Stimulated activated CD8-positive, alpha-beta memory T cell treated with anti-CD3 and anti-CD28 coated beads, Interleukin-15, amount 100 ng/mL, for 48 hours (primary cell): ENCODE measurements at regions not wholly inside any gene's neighbourhood (a gene's known extent, or its start where the extent isn't known, plus 50 kb on each side); places are given as distances from the start of the nearest gene placed in this dataset.
"Not testable (repeated sequence)": the region's sequence is repeated elsewhere in the genome, so short reads cannot be mapped to it uniquely, and the experiment has no call there.

ENCODE experiments used
- DNase-seq, 2 donors: peaks; one replicate each; pipeline ENCODE4 v3.0.0-alpha.2; 2020; ENCODE audit warnings: low read depth in 2 of 2

DNA sequence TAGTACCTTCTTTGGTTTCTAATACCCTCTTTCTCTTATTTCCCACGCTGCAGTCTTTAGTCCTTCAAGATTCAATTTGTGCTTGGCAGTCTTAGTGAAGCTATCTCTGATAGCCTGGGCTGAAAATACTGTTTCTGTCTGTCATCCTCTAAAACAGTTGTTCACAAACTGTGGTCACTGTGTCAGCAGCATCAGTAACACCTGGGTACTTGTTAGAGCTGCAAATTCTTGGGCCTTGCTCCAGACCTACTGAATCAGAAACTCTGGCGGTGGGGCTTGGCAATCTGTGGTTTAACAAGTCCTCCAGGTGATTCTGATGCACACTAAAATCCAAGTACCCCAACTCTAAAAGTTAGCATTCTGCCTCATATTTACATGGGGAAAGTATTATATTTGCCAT, 217.5 kb upstream of the SEL1L start:
- DNase-seq = no peak

DNA sequence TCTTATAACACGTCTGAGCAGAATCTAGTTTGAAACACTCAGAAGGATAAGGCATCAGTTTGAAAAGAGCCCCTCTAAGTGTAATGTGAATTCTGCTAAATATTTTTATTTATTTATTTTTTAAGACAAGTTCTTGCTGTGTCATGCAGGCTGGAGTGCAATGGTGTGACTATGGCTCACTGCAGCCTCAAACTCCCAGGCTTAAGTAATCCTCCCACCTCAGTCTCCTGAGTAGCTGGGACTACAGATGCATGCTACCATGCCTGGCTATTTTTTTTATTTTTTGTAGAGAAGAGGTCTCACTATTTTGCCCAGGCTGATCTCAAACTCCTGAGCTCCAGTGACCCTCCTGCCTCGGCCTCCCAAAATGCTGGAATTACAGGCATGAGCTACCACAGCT, 225.9 kb upstream of the SEL1L start:
- no peak for DNase-seq

DNA sequence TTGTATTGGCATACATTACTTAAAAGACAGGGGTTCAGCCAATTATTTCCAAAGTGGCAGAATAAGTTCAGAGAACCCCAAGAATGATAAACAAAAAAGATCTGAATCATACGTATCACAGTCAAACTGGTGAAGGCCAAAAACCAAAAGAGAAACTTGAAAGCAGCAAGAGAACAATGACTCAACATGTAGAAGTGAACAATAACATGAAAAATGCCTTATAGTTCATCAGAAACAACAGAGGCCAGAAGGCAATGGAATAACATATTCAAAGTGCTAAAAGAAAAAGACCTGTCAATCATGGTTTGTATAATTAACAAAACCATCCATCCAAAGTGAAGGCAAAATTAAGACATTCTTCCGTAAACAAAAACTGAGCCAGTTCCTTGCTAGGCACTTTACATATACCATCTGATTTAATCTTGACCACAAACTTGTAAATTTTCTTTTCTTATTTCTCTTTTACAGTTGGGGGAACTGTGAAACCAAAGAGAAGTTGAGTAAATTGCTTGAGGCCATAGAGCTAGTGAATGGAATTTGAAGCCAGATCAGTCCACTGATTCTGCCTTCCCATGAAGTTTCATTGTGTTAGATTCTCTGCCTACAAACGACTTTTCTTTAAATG, 232.1 kb upstream of the SEL1L start:
- no peak for DNase-seq

DNA sequence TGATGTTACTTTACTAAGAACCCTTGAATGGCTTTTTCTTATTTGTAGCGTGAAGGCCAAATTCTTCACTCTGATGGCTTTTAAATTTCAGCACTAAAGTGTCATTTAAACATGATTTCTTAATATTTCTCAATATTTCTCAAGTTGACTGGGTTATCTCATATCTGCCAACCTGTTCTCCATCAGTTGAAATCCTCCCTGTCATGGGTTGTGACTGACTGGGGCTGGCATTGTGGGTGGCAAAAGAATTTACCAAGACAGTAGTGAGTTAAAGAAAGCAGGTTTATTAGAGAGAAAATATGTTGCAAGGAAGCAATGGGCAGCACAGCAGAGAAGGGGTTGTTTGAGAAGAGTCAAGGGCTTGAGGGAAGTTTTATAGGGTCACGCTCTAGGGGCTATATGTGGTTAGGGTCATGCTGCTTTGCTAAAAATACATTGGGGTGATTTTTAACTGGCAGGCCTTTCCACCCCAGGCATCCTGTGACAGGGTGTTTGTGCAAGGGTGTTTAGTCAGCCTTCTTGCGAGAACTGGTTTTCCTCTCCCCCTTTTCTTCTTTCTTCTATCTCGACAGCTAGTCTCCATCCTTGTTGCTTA, 232.8 kb upstream of the SEL1L start:
- DNase-seq = no peak

DNA sequence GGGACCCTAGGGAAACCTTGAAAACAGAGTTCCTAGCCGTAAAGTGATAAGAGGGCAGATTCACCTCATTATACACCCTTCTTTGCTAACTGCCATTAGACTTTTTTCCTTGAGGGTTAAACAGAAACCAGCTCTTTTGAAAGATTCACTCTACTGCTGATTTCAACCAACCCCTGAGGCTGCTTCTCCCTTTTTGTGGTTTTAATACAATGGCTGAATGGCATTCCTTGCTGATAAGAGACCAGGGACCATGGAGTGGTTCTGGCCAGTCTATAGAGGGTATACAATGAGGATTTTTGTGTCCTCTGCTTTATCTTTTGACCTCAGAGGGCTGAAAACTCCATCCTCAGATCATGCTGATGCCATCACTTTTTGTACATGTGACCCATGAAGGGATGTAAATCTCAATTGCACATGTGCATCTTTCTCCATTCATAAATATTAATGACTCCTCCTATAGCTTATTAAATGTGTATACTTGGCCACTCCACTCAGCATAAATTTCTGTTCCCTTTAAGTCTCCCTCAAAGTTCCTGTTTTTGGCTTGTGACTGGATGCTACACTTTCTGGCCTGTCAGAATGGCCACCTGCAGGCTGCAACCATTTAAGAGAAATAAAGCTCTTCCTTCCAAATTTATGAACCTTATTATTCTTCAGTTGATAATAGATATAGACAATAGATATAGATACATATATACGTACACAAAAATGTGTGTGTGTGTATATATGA, 233.8 kb upstream of the SEL1L start:
- DNase-seq = no peak

DNA sequence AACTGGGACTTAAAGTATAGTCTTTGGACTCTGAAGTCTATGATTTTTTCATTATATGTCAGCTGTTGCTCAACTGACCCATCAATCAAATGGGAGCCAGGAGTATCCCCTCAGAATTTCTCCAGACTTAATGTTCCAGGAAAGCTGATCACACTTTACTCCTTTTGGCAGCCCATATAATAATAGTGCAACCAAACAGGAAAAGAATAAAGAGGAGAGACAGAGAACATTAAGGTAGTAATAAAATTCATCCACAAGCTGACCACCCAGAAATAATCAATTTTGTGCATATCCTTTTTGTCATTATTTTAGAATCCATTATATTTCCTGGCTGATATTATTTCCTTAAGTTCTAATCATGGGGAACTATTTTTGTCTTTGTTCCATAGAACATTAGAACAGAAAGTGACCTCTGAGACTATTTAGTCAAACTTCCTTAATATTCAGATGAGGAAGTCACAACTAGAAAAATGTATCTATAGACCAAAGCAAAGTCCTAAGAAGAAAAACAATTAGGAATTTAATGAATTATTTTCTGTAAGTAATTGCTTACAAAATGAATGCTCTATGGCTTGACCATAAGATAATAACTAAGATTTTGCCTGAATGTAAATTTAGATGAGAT, 238.1 kb upstream of the SEL1L start:
- DNase-seq = no peak

DNA sequence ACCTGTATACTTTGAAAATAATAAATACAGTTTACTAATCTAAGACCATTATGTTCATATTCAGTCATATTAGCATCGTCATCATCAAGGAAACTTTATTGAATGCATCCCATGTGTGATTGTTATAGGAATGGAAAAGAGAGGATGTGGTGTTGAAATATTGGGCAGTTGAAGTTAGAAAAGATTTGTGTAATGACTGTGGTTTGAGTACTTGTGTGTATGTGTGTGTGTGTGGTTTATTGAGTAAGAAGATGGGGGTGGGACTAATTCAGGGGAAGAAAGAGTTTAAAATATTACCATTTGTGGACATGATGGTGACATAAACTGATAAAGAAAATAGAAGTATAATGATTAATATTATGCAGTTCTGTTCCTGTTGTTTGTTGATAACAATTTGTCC, 238.7 kb upstream of the SEL1L start:
- no peak for DNase-seq

DNA sequence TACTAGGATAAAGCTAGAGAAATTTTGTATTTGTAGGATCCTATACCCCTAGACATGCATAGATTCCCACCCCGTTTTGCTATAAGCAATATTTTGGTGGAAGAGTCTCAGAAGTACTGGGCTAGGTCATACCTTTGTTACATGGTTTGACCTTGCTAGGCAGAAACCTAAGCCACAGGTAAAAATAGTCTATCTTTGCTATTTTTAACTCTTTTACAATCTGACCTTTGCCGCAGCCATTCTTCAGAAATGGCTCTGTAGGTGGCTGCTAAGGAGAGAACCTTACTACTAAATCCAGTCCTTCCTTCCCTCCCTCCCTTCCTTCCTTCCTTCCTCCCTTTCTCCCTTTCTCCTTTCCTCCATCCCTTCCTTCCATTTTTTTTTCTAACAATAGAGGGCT, 242.9 kb upstream of the SEL1L start:
- DNase-seq = no peak

DNA sequence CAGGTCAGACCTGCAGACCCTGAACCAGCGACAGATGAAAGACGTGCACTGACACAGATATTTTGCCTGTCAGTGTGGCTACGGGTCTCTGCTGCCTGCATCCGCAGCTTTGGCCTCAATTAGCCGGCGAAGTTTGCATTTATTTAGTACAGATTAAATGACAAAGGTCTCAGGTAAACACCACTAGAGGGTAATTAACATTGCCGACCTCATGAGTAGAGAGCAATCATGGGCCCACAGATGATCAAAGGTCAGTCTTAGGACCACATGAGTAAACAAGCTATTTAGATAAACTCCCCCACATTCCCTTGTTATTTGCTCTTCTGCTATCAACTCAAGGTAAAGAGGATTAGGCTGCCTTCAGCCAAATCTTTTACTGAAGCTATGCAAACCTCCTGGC, 248.1 kb upstream of the SEL1L start:
- not testable (repeated sequence) for DNase-seq

DNA sequence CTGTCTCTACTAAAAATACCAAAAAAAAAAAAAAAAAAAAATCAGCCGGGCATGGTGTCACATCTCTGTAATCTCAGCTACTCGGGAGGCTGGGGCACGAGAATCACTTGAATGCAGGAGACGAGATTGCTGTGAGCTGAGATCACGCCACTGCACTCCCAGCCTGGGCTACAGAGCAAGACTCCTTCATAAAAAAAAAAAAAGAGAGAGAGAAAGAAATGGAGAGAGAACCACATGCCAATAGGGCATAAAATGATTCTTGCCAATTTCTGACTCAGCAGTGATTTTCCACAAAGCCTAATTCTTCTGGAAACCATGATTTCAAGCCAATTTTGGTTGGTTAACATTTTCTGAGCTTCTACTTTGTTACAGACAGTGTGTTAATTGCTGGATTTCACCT, 250.4 kb upstream of the SEL1L start:
- no peak for DNase-seq

DNA sequence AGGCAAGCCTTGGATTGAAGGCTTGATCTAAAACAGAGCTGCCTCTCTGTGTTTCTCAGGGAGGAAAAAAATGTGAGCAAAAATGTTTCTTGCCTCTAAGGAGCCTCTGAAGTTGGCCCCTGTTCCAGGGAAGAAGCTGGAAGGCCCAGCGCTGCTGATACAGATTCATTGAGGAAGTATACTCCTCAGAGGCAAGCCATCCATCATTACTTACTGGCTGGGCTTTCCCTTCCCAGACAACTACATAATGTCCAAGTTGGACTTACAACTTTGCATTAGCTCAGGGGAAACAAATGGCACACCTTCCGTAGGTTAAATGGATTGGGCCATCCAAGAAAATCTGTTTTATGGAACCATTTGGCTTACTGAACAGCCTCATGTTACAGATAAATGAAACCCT, 263.7 kb upstream of the SEL1L start:
- DNase-seq = no peak

DNA sequence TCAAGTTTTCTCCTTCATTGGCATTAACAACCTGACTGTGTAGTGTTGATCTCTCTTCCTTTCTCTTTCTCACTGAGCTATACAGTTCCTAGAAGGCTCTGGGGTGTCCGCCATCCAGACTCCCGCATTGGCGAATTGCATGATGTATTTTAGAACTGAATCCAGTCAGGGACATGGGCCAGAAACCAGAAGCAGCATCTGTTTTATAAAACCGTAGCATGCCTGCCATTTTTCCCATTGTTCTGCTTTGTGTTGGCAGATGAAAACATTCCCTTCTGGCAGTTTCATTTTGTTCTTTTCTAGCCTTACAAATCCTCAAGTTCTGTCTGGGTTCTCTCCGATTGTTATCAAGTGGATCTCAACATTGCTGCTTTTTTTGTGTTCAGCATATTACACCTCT, 268.3 kb upstream of the SEL1L start:
- no peak for DNase-seq

DNA sequence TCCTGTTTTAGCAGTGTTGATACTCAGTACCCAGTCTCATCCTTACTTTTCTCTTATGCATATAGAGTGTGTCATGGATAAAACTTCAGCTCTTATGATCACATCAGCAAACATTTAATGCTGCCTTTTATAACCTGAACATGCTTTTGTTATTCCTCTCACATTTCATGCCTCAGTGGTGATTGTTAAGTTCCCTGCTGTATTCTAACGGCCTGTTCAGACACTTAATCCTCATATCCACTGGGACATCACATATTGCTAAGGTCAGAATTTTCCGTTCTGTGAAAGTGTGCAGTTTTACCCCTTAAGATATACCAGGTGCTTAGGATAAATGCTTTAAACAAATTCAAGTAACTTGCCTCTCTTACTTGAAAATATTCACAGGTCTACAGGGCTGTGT, 268.7 kb upstream of the SEL1L start:
- no peak for DNase-seq

DNA sequence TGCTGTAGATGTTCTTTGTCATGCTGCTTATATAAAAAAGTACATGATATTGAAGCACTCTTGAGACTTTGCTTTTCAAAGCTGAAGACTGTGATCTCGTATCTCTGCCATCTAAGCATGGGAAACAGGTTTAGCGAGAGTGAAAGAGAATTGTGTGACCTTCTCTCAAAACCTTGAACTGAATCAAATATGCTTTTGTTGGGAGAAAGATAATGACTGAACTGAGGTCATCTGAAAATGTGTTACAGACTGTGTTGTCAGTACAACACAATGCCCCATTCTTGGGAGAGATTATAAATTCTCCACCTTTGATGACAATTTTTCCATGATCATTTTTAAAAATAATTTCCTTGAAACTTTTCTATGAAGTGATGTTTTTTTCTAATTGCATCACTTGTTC, 272.1 kb upstream of the SEL1L start:
- no peak for DNase-seq

DNA sequence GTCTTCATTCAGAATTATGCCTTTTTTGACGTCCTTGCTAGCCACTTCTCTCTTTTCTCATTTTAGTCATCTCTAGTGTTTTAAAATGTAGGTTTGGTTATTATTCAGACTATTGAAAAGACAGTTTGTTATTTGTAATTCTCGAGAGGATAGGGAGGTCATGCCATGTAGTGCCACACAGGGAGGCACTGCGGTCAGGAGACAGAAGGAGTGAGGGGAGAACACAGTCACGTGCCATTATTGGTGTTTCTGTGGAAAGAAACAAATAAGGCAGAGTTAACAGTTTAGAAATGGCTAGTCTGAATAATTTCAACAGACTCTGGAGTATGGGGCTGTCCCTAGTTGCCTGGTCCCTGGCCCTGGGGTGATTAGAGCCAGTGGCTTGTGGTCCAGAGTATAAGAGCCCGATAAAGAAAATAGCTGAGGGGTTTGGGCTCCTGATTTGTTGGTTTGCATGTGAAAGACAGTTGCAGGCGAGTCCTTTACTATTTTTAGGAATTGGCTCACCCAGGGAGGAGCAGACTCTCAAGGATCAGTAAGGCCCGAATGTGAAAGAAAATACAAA, 278.1 kb upstream of the SEL1L start:
- DNase-seq = no peak

DNA sequence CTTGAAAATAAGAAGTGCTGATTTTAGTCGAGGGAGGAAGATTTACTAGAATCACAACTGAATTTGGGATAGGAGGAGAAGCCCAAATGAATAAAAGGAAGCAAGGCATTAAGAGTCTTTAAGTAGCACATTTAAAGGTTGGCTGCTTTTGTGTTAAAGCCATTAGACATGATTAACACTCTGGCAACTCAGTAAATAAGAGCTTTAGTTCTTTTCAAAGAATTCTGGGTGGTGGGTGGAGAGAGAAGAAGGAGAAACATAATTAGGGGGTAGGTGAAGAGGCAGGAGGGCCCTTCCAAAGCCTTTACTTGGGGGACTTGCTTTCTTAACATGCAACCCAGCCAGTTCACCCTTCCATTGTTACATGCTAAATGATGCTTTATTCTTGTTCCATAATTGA, 284.6 kb upstream of the SEL1L start:
- no peak for DNase-seq

DNA sequence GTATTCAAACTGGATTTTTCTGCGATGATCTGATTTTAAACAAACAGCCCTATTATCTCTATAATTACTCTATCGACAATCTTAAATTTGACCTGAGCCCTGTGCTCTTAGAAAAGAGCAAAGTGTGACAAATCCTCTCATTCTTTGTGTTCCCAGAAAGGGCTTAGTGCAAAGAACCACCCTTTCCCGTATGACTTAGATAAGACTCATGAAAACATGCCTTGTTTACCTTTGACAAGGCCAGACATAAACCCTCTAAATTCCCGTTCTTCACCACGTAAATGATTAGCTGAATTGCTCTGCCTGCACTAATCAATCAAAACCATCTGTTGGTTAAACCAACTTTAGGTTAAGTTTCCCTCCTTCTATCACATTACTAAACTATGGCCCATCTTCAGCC, 285.7 kb upstream of the SEL1L start:
- no peak for DNase-seq

DNA sequence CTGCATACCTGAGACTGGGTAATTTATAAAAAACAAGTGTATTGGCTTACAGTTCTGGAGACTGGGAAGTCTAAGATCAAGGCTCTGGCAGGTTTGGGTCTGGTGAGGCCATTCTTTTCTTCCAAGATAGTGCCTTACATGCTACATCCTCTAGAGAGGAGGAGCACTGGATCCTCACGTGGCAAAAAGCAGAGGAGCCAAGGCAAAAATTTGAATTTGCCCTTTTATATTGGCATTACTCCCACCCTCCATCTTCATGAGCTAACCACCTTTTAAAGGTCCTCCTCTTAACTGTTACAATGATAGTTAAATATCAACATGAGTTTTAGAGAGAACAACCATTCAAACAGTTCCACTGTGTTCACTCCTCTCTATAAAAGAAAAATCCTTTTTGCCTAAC, 286.3 kb upstream of the SEL1L start:
- no peak for DNase-seq

DNA sequence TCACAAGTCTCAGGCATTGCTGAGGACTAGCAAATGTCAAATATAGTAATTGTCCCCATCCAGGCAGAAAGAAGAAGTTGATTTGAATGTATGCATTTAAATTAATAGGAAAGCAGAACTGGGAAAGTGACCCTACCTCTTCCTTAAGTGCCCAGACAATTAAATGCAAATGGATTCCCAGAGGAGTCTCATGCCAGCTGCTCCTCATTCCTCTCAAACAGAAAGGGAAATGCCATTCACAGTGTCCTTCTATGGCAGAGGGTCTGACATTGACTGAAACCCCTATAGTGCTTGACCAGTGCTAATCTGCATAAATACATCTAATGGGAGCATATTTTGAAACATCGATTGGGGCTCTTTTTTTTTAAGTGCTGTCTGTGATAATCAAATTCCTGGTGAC, 292.4 kb upstream of the SEL1L start:
- no peak for DNase-seq

DNA sequence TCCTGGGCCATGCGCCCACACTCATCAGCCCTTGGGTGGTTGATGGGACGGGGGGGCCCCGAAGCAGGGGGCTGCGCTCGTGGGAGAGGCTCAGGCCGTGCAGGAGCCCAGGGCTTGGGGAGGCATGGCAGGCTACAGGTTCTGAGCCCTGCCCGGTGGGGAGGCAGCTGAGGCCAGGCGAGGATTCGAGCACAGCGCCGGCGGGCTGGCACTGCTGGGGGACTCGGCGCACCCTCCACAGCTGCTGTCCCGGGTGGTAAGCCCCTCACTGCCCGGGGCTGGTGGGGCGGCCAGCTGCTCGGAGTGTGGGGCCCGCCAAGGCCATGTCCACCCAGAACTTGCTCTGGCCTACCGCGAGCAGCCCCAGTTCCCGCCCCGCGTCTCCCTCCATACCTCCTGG, 295.8 kb upstream of the SEL1L start:
- DNase-seq = no peak

DNA sequence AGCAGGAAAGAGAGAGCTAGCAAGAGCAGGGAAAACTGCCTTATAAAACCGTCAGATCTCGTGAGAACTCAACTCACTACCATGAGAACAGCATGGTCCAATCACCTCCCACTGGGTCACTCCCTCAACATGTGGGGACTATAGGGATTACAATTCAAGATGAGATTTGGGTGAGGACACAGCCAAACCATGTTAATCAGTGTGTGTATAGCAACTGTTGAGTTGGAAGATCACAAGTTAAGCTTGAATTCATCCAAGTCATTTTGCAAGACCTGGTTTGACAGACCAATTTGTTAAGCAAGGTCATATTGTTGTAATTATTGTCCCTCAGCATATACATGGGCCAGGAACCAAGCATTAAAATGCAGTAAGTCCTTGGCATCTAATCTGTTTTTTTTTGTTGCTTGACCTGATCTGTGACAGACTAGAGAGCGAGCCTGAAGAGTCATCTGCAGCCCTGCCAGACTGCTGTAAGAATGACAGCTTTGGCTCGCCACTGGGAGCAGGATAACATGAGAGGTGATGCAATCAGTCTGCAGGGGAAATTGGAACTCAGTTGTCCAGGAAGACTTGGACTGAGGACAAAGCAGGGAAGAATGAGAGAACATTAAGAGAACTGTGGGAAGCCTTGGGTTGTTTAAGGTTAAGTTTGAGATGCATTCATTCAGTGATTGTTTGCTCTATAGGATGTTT, 297.6 kb upstream of the SEL1L start:
- no peak for DNase-seq

DNA sequence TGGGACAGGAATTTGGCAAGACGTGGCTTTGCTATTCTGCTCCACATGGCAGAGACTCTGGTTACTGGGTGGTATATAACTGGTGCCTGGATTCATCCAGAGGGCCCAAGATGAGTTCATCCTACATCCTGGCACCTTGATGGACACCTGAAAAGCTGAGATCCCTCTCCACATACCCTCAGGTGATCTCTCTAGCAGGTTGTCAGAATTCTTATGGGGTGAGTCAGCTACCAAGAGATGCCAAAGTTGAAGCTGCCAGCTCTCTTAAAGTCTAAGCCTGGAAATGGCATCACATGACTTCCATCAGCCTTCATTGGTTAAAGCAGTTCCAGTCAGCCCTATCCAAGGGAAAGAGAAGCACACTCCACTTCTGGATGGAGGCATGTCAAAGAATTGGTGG, 300.7 kb upstream of the SEL1L start:
- DNase-seq = no peak
